Endothelial cell of umbilical vein (primary cell): ENCODE measurements at regions not wholly inside any gene's neighbourhood (a gene's known extent, or its start where the extent isn't known, plus 50 kb on each side); places are given as distances from the start of the nearest gene placed in this dataset.

Experiments used
- BruUV-seq: library from RNA; stranded (reverse); fragments of 400-500 nt; replicated peaks from 2 replicates; lab custom pipeline; 2021; lab: Mats Ljungman, UMichigan
- CTCF ChIA-PET: fragments of 300-600, 350-600 bp; sonication (Branson Sonifier 250); formaldehyde crosslinking; loops from one replicate; lab custom pipeline; 2021; ENCODE audit warnings: antibody characterized with exemption, inconsistent platforms; lab: Charles Lee
- POLR2A ChIA-PET: fragments of 300-600, 350-600 bp; sonication (Branson Sonifier 250); formaldehyde crosslinking; loops from one replicate; lab custom pipeline; 2021; ENCODE audit warnings: antibody characterized with exemption, inconsistent platforms; lab: Charles Lee
- DNase-seq: peaks from one replicate; pipeline ENCODE4 v3.0.0-alpha.2; 2011; ENCODE audit warnings: low read depth, low spot score
- FAIRE-seq: peaks from 2 replicates; lab custom pipeline; 2011; peaks lifted over from hg19 to GRCh38; lab: Jason Lieb, UNC
- H2AFZ ChIP-seq: 2 replicates; pipeline ENCODE4 v1.6.0; 2012; ENCODE audit warnings: low read depth, low read length, control low read depth, inconsistent platforms
- H3K27ac ChIP-seq: 2 replicates; pipeline ENCODE4 v1.5.1; 2011; ENCODE audit warnings: low read depth, mild to moderate bottlenecking, control low read depth, low read length, moderate library complexity; ENCODE audit not compliant: insufficient read depth
- H3K27me3 ChIP-seq, 2 experiments: 2 replicates each; pipeline versions ENCODE4 v1.6.0 to v1.6.1; 2011; ENCODE audit warnings: low read length in 2 of 2, mixed read lengths in 1 of 2; ENCODE audit not compliant: control insufficient read depth in 2 of 2, insufficient read depth in 2 of 2
- H3K36me3 ChIP-seq, 2 experiments: 2 replicates in 1 of 2; 3 replicates in 1 of 2; pipeline ENCODE4 v1.5.1; 2011; ENCODE audit warnings: low read length in 2 of 2, mild to moderate bottlenecking in 1 of 2, moderate library complexity in 1 of 2; ENCODE audit not compliant: control insufficient read depth in 2 of 2, insufficient read depth in 2 of 2; ENCODE audit errors: extremely low read depth in 1 of 2
- H3K4me1 ChIP-seq: 3 replicates; pipeline ENCODE4 v1.5.1; 2011; ENCODE audit warnings: mild to moderate bottlenecking, low read length; ENCODE audit not compliant: control insufficient read depth, insufficient read depth; ENCODE audit errors: extremely low read depth
- H3K4me2 ChIP-seq: 2 replicates; pipeline ENCODE4 v1.6.1; 2011; ENCODE audit warnings: low read length, control low read depth, mixed read lengths; ENCODE audit not compliant: insufficient read depth
- H3K4me3 ChIP-seq, 3 experiments: fragments of 200-600 bp in 1 of 3; sonication (generic), shearing (Covaris generic) in 1 of 3; replicated peaks in 1 of 3; 2 replicates each; pipeline ENCODE4 v1.5.1; 2011 to 2016; ENCODE audit warnings: control low read depth in 3 of 3, low read length in 3 of 3, mild to moderate bottlenecking in 2 of 3, inconsistent platforms in 1 of 3, low read depth in 1 of 3, moderate library complexity in 1 of 3; ENCODE audit not compliant: insufficient read depth in 1 of 3
- H3K79me2 ChIP-seq: 2 replicates; pipeline ENCODE4 v1.6.0; 2012; ENCODE audit warnings: low read length, inconsistent platforms; ENCODE audit not compliant: control insufficient read depth, insufficient read depth
- H3K9ac ChIP-seq: replicated peaks from 2 replicates; pipeline ENCODE3; 2011; ENCODE audit warnings: low read length, control low read depth; ENCODE audit not compliant: insufficient read depth; ENCODE audit errors: extremely low read depth
- H3K9me1 ChIP-seq: replicated peaks from 3 replicates; pipeline ENCODE4 v1.6.0; 2011; ENCODE audit warnings: mild to moderate bottlenecking, low read length; ENCODE audit not compliant: control insufficient read depth, insufficient read depth; ENCODE audit errors: extremely low read depth
- H3K9me3 ChIP-seq: replicated peaks from 2 replicates; pipeline ENCODE4 v1.5.1; 2012; ENCODE audit warnings: low read length, inconsistent platforms; ENCODE audit not compliant: control insufficient read depth, insufficient read depth
- H4K20me1 ChIP-seq: replicated peaks from 2 replicates; pipeline ENCODE3; 2011; ENCODE audit warnings: mild to moderate bottlenecking, low read length; ENCODE audit not compliant: control insufficient read depth, insufficient read depth; ENCODE audit errors: extremely low read depth
- CTCF ChIP-seq, 2 donors: IDR thresholded peaks; 1 replicate in 1 of 2; 2 replicates in 1 of 2; pipeline ENCODE4 v1.5.1; 2011; ENCODE audit warnings: low read length in 2 of 2, mild to moderate bottlenecking in 2 of 2, moderate library complexity in 2 of 2, control low read depth in 1 of 2, inconsistent platforms in 1 of 2, low read depth in 1 of 2; ENCODE audit not compliant: insufficient read depth in 1 of 2; ENCODE audit errors: extremely low read depth in 1 of 2
- EZH2 ChIP-seq: IDR thresholded peaks from 2 replicates; pipeline ENCODE4 v1.6.1; 2012; ENCODE audit warnings: borderline replicate concordance, low read depth, mild to moderate bottlenecking, moderate library complexity, low read length, inconsistent platforms; ENCODE audit not compliant: severe bottlenecking
- FOS ChIP-seq: IDR thresholded peaks from 2 replicates; pipeline ENCODE4 v1.6.1; 2011; ENCODE audit warnings: mild to moderate bottlenecking, low read length, moderate library complexity, borderline replicate concordance; ENCODE audit not compliant: insufficient read depth
- GATA2 ChIP-seq: IDR thresholded peaks from 2 replicates; pipeline ENCODE4 v1.7.0; 2011; ENCODE audit warnings: low read depth, mild to moderate bottlenecking, moderate library complexity, mixed read lengths, low read length; ENCODE audit not compliant: insufficient read length, insufficient read depth
- JUN ChIP-seq: IDR thresholded peaks from 2 replicates; pipeline ENCODE4 v1.6.1; 2011; ENCODE audit warnings: borderline replicate concordance, low read depth; ENCODE audit not compliant: insufficient read length, insufficient read depth
- MAX ChIP-seq: IDR thresholded peaks from 2 replicates; pipeline ENCODE4 v1.6.1; 2011; ENCODE audit not compliant: insufficient read depth, insufficient read length
- MYC ChIP-seq: IDR thresholded peaks from one replicate; pipeline ENCODE4 v1.6.1; 2011; ENCODE audit warnings: mild to moderate bottlenecking, low read depth, low read length
- POLR2A ChIP-seq: IDR thresholded peaks from 2 replicates; pipeline ENCODE4 v1.6.1; 2012; ENCODE audit warnings: low read depth, mild to moderate bottlenecking, control low read depth, low read length
- POLR2AphosphoS5 ChIP-seq: IDR thresholded peaks from 2 replicates; pipeline ENCODE4 v1.6.1; 2012; ENCODE audit warnings: low read depth, mild to moderate bottlenecking, control low read depth, low read length, moderate library complexity; ENCODE audit not compliant: insufficient read depth
- dilution Hi-C: fragments of 300-500 bp; cut with MboI; formaldehyde crosslinking; loops from one replicate; pipeline ENCODE4 v1.15.0; 2019; ENCODE audit warnings: low sequenced_read_pairs; ENCODE audit not compliant: extremely low pct_ligation_motif_present
- intact Hi-C: fragments of 100-400 bp; cut with micrococcal nuclease; formaldehyde crosslinking; loops from one replicate; pipeline ENCODE4 v1.10.0; 2022

GRCh38 chr4:13176741-13177142 is 307.4 kb downstream of the RAB28 start:
- no peaks in the 10 kb centered on the region for H4K20me1 ChIP-seq
- no peak overlapping the region for H3K4me2 ChIP-seq
- no peaks in the 10 kb centered on the region for H3K9me1 ChIP-seq
- no peaks in the 10 kb centered on the region for H3K27me3 ChIP-seq
- no peak overlapping the region for H2AFZ ChIP-seq
- intact Hi-C loops, result no loop called here
- no peak overlapping the region for H3K4me3 ChIP-seq
- H3K9me3 ChIP-seq, result peaks cover 4% of the 10 kb centered on the region
- ChIA-PET POLR2A (no interaction called here), CTCF (no interaction called here)
- H3K27ac ChIP-seq, result no peak overlapping the region
- no peaks in the 10 kb centered on the region for H3K36me3 ChIP-seq
- no peaks in the 10 kb centered on the region for H3K79me2 ChIP-seq
- no peak overlapping the region for H3K9ac ChIP-seq
- H3K4me1 ChIP-seq, result no peaks in the 10 kb centered on the region
- TF ChIP-seq FOS, result no peak
- FAIRE-seq (no peak), DNase-seq (no peak)
- BruUV-seq, result no TSS peak
- dilution Hi-C loops, result no loop called here

GRCh38 chr4:13174926-13175325 is 309.2 kb downstream of the RAB28 start:
- BruUV-seq, result no TSS peak
- Histone ChIP-seq H3K9ac (no peak overlapping the region), H2AFZ (no peak overlapping the region), H3K79me2 (no peaks in the 10 kb centered on the region), H3K27ac (no peak overlapping the region), H3K4me2 (no peak overlapping the region), H3K9me1 (no peaks in the 10 kb centered on the region), H3K4me1 (no peaks in the 10 kb centered on the region), H4K20me1 (no peaks in the 10 kb centered on the region), H3K9me3 (peaks cover 4% of the 10 kb centered on the region), H3K36me3 (no peaks in the 10 kb centered on the region), H3K4me3 (no peak overlapping the region), H3K27me3 (no peaks in the 10 kb centered on the region)
- dilution Hi-C loops (no loop called here), intact Hi-C loops (no loop called here)
- DNase-seq (no peak), FAIRE-seq (no peak)
- ChIA-PET CTCF (no interaction called here), POLR2A (no interaction called here)
- TF ChIP-seq POLR2AphosphoS5, result no peak
- TF ChIP-seq EZH2, result no peak
- no peak for TF ChIP-seq POLR2A
- TF ChIP-seq MAX, result no peak
- TF ChIP-seq GATA2, result no peak
- no peak for TF ChIP-seq MYC
- no peak for TF ChIP-seq FOS
- no peak for TF ChIP-seq JUN
- TF ChIP-seq CTCF (IDR thresholded peaks at IDR 0.05; ENCODE audit: extremely low read depth in 1 of 2, insufficient read depth in 1 of 2, low read depth in 1 of 2, low read length in 2 of 2), result no peak
